NT2/D1 (cell line): ENCODE measurements at regions not wholly inside any gene's neighbourhood (a gene's known extent, or its start where the extent isn't known, plus 50 kb on each side); places are given as distances from the start of the nearest gene placed in this dataset.

Source experiments
- DNase-seq: peaks from one replicate; pipeline ENCODE4 v3.0.0-alpha.2; 2011; ENCODE audit warnings: low read depth, low spot score
- H3K27me3 ChIP-seq: 2 replicates; pipeline ENCODE4 v1.6.0; 2011; ENCODE audit warnings: mild to moderate bottlenecking; ENCODE audit not compliant: insufficient read length, insufficient read depth
- H3K36me3 ChIP-seq: 2 replicates; pipeline ENCODE4 v1.6.1; 2011; ENCODE audit warnings: mild to moderate bottlenecking, low read length, mixed read lengths; ENCODE audit not compliant: insufficient read depth, insufficient read length
- H3K4me1 ChIP-seq: 2 replicates; pipeline ENCODE4 v1.5.1; 2011; ENCODE audit not compliant: insufficient read depth, insufficient read length
- H3K4me3 ChIP-seq: 2 replicates; pipeline ENCODE4 v1.5.1; 2011; ENCODE audit warnings: low read depth; ENCODE audit not compliant: insufficient read length
- H3K9ac ChIP-seq: 2 replicates; pipeline ENCODE4 v1.6.0; 2011; ENCODE audit warnings: low read depth; ENCODE audit not compliant: insufficient read length
- H3K9me3 ChIP-seq: 2 replicates; pipeline ENCODE4 v1.5.1; 2011; ENCODE audit warnings: mild to moderate bottlenecking, low read length; ENCODE audit not compliant: insufficient read depth
- SUZ12 ChIP-seq: IDR thresholded peaks from 2 replicates; pipeline ENCODE4 v1.6.1; 2011; ENCODE audit not compliant: insufficient read length, insufficient read depth; ENCODE audit errors: extremely low read depth
- YY1 ChIP-seq: IDR thresholded peaks from 2 replicates; pipeline ENCODE4 v1.6.1; 2011; ENCODE audit not compliant: insufficient read length, insufficient read depth
- ZNF274 ChIP-seq: IDR thresholded peaks from 2 replicates; pipeline ENCODE4 v1.6.1; 2011; ENCODE audit warnings: mild to moderate bottlenecking, low read depth, low read length

- Histone ChIP-seq H3K27me3 (no peaks in the 10 kb centered on the region), H3K4me1 (no peaks in the 10 kb centered on the region), H3K36me3 (no peaks in the 10 kb centered on the region), H3K4me3 (no peak overlapping the region), H3K9me3 (no peaks in the 10 kb centered on the region; the same call in 1 of the 2 replicates), H3K9ac (no peak overlapping the region)
- no peak for TF ChIP-seq ZNF274
- no peak for TF ChIP-seq YY1
- no peak for TF ChIP-seq SUZ12
- no peak for DNase-seq
Measured at GRCh38 chr22:35010543-35010942, 55.4 kb upstream of the ISX start.

- Histone ChIP-seq H3K4me1 (no peaks in the 10 kb centered on the region), H3K9me3 (no peaks in the 10 kb centered on the region; the same call in 1 of the 2 replicates), H3K27me3 (no peaks in the 10 kb centered on the region), H3K9ac (no peak overlapping the region), H3K4me3 (no peak overlapping the region), H3K36me3 (no peaks in the 10 kb centered on the region)
- TF ChIP-seq SUZ12 (no peak), ZNF274 (no peak)
- no peak for DNase-seq
Measured at GRCh38 chr22:35014812-35015211, 51.1 kb upstream of the ISX start.
